ENCODE measurements at regions not wholly inside any gene's neighbourhood (a gene's known extent, or its start where the extent isn't known, plus 50 kb on each side); places are given as distances from the start of the nearest gene placed in this dataset.

GRCh38 chr13:83162493-83162892 lies 719.8 kb downstream of the SLITRK1 start:
- Histone ChIP-seq H3K79me2 (ENCODE audit: insufficient read depth, low read depth, low read length) (no peaks in the 10 kb centered on the region), H3K4me1 (ENCODE audit: insufficient read depth, low read length, poor library complexity, severe bottlenecking) (no peaks in the 10 kb centered on the region), H3K36me3 (ENCODE audit: insufficient read depth, low read length) (no peaks in the 10 kb centered on the region), H4K20me1 (ENCODE audit: insufficient read depth, low read length) (no peaks in the 10 kb centered on the region), H3K9me3 (ENCODE audit: low read length) (no peaks in the 10 kb centered on the region), H3K4me3 (ENCODE audit: low read depth, low read length, poor library complexity, severe bottlenecking) (no peak overlapping the region), H3K9me2 (ENCODE audit: insufficient read depth, low read length) (no peaks in the 10 kb centered on the region), H2AFZ (ENCODE audit: low read length) (no peak overlapping the region), H3K4me2 (ENCODE audit: low read length) (no peak overlapping the region), H3K27ac (ENCODE audit: low read depth, low read length, poor library complexity, severe bottlenecking) (no peak overlapping the region)
- ChIA-PET CTCF (ENCODE audit: unreplicated experiment) (no interaction called here), POLR2A (interaction anchor here (0.9 kb wide), 1 partner anchor 9 kb away, joined by 3 read pairs; no protein-coding TSS in a partner anchor)
- TF ChIP-seq CTCF (conservative IDR thresholded peaks at IDR 0.05; ENCODE audit: low read length) (no peak), EZH2phosphoT487 (IDR thresholded peaks at IDR 0.05; ENCODE audit: borderline replicate concordance, low read depth, low read length) (no peak)
- no TSS peak for BruUV-seq (replicated peaks)
- intact Hi-C loops (cut with micrococcal nuclease; ENCODE audit: unreplicated experiment), result no loop called here
- no peak for DNase-seq (ENCODE audit: low spot score)

GRCh38 chr13:83153848-83154247 lies 728.4 kb downstream of the SLITRK1 start:
- H3K36me3 ChIP-seq (ENCODE audit: insufficient read depth, low read length), result no peaks in the 10 kb centered on the region
- intact Hi-C loops (cut with micrococcal nuclease; ENCODE audit: unreplicated experiment), result no loop called here
- no TSS peak for BruUV-seq (replicated peaks)
- H3K27ac ChIP-seq (ENCODE audit: low read depth, low read length, poor library complexity, severe bottlenecking), result no peak overlapping the region
- no peak overlapping the region for H3K4me3 ChIP-seq (ENCODE audit: low read depth, low read length, poor library complexity, severe bottlenecking)
- H3K4me1 ChIP-seq (ENCODE audit: insufficient read depth, low read length, poor library complexity, severe bottlenecking), result no peaks in the 10 kb centered on the region
- H3K9me2 ChIP-seq (ENCODE audit: insufficient read depth, low read length), result no peaks in the 10 kb centered on the region
- no peaks in the 10 kb centered on the region for H3K79me2 ChIP-seq (ENCODE audit: insufficient read depth, low read depth, low read length)
- CTCF ChIA-PET (ENCODE audit: unreplicated experiment), result interaction anchor here (0.6 kb wide), 1 partner anchor 116 kb away, joined by 3 read pairs; no protein-coding TSS in a partner anchor
- H2AFZ ChIP-seq (ENCODE audit: low read length), result no peak overlapping the region
- H4K20me1 ChIP-seq (ENCODE audit: insufficient read depth, low read length), result no peaks in the 10 kb centered on the region
- 0 out of 2 replicates have a peak, but pooled peaks cover 3% of the 10 kb centered on the region for H3K9me3 ChIP-seq (ENCODE audit: low read length)
- TF ChIP-seq CTCF (conservative IDR thresholded peaks at IDR 0.05; ENCODE audit: low read length) (no peak), EZH2phosphoT487 (IDR thresholded peaks at IDR 0.05; ENCODE audit: borderline replicate concordance, low read depth, low read length) (no peak)
- no peak for DNase-seq (ENCODE audit: low spot score)
- no peak overlapping the region for H3K4me2 ChIP-seq (ENCODE audit: low read length)
- POLR2A ChIA-PET, result interaction anchor here (1.6 kb wide), 1 partner anchor 23 kb away, joined by 3 read pairs; no protein-coding TSS in a partner anchor

GRCh38 chr13:83151308-83151660 lies 731.0 kb downstream of the SLITRK1 start:
- BruUV-seq (replicated peaks), result no TSS peak
- H3K4me2 ChIP-seq (ENCODE audit: low read length), result no peak overlapping the region
- 0 out of 2 replicates have a peak, but pooled peaks cover 3% of the 10 kb centered on the region for H3K9me3 ChIP-seq (ENCODE audit: low read length)
- no peak for DNase-seq (ENCODE audit: low spot score)
- no peak overlapping the region for H3K4me3 ChIP-seq (ENCODE audit: low read depth, low read length, poor library complexity, severe bottlenecking)
- no peaks in the 10 kb centered on the region for H3K4me1 ChIP-seq (ENCODE audit: insufficient read depth, low read length, poor library complexity, severe bottlenecking)
- H4K20me1 ChIP-seq (ENCODE audit: insufficient read depth, low read length), result no peaks in the 10 kb centered on the region
- CTCF ChIA-PET (ENCODE audit: unreplicated experiment), result no interaction called here
- H3K9me2 ChIP-seq (ENCODE audit: insufficient read depth, low read length), result no peaks in the 10 kb centered on the region
- TF ChIP-seq EZH2phosphoT487 (IDR thresholded peaks at IDR 0.05; ENCODE audit: borderline replicate concordance, low read depth, low read length) (no peak), CTCF (conservative IDR thresholded peaks at IDR 0.05; ENCODE audit: low read length) (no peak)
- H3K36me3 ChIP-seq (ENCODE audit: insufficient read depth, low read length), result no peaks in the 10 kb centered on the region
- H3K27ac ChIP-seq (ENCODE audit: low read depth, low read length, poor library complexity, severe bottlenecking), result no peak overlapping the region
- no peak overlapping the region for H2AFZ ChIP-seq (ENCODE audit: low read length)
- H3K79me2 ChIP-seq (ENCODE audit: insufficient read depth, low read depth, low read length), result no peaks in the 10 kb centered on the region
- intact Hi-C loops (cut with micrococcal nuclease; ENCODE audit: unreplicated experiment), result no loop called here
- POLR2A ChIA-PET, result no interaction called here
